K562 (cell line): ENCODE measurements at regions not wholly inside any gene's neighbourhood (a gene's known extent, or its start where the extent isn't known, plus 50 kb on each side); places are given as distances from the start of the nearest gene placed in this dataset.

Experiments
- BRCA1 ChIP-seq, 2 experiments: fragments of 450-650 bp in 1 of 2; sonication (generic) in 1 of 2; formaldehyde crosslinking in 1 of 2; IDR thresholded peaks; 2 replicates each; pipeline versions ENCODE4 v1.5.0 to v1.6.1; 2017 to 2020; ENCODE audit warnings: mild to moderate bottlenecking in 1 of 2, missing genetic modification reagents in 1 of 2
- CBFA2T2 ChIP-seq: fragments of 450-650 bp; conservative IDR thresholded peaks from 2 replicates; pipeline ENCODE4 v1.6.1; 2017; ENCODE audit warnings: mild to moderate bottlenecking
- CREM ChIP-seq: IDR thresholded peaks from 2 replicates; pipeline ENCODE4 v1.6.1; 2014; ENCODE audit warnings: antibody characterized with exemption, low read depth
- DLX4 ChIP-seq: fragments of 250-450 bp; sonication (Bioruptor Pico); IDR thresholded peaks from 2 replicates; pipeline ENCODE4 v1.6.1; 2021; ENCODE audit warnings: mild to moderate bottlenecking
- EWSR1 ChIP-seq: fragments of 450-650 bp; IDR thresholded peaks from 2 replicates; pipeline ENCODE4 v1.6.1; 2018; ENCODE audit warnings: borderline replicate concordance, mild to moderate bottlenecking, low read depth, moderate library complexity; ENCODE audit not compliant: partially characterized antibody
- L3MBTL2 ChIP-seq: fragments of 450-650 bp; IDR thresholded peaks from 2 replicates; pipeline ENCODE4 v1.6.1; 2016; ENCODE audit warnings: mild to moderate bottlenecking, moderate library complexity
- LEF1 ChIP-seq: fragments of 450-650 bp; IDR thresholded peaks from 2 replicates; pipeline ENCODE4 v1.6.1; 2016; ENCODE audit warnings: mild to moderate bottlenecking
- MED1 ChIP-seq: sonication (generic); formaldehyde crosslinking; IDR thresholded peaks from 2 replicates; pipeline ENCODE4 v1.8.1; 2023; ENCODE audit warnings: missing genetic modification reagents, borderline replicate concordance
- PHF21A ChIP-seq: fragments of 450-650 bp; IDR thresholded peaks from 2 replicates; pipeline ENCODE4 v1.6.1; 2017; ENCODE audit warnings: low read depth, borderline replicate concordance
- PML ChIP-seq: IDR thresholded peaks from 2 replicates; pipeline ENCODE4 v1.6.1; 2012; ENCODE audit warnings: low read length, inconsistent platforms
- RBBP5 ChIP-seq: fragments of 200-600 bp; sonication (generic); IDR thresholded peaks from 2 replicates; pipeline ENCODE4 v1.6.1; 2012; ENCODE audit warnings: borderline replicate concordance, mild to moderate bottlenecking, low read length, control low read depth, inconsistent platforms; ENCODE audit not compliant: insufficient read depth, poor library complexity, severe bottlenecking
- SP1 ChIP-seq: sonication (generic); formaldehyde crosslinking; IDR thresholded peaks from 2 replicates; pipeline ENCODE4 v1.8.1; 2022; ENCODE audit warnings: mild to moderate bottlenecking, missing genetic modification reagents
- USF2 ChIP-seq: sonication (generic); formaldehyde crosslinking; IDR thresholded peaks from 2 replicates; pipeline ENCODE4 v1.5.0; 2020; ENCODE audit warnings: missing genetic modification reagents
- ZBED1 ChIP-seq: IDR thresholded peaks from 2 replicates; pipeline ENCODE4 v1.6.1; 2014
- ZBTB34 ChIP-seq: fragments of 250-450 bp; sonication (Bioruptor Pico); IDR thresholded peaks from 2 replicates; pipeline ENCODE4 v1.8.0; 2021; ENCODE audit warnings: mild to moderate bottlenecking, moderate library complexity
- ZFX ChIP-seq: sonication (generic); formaldehyde crosslinking; IDR thresholded peaks from 2 replicates; pipeline ENCODE4 v1.8.0; 2022; ENCODE audit warnings: mild to moderate bottlenecking, missing genetic modification reagents, moderate library complexity
- ZNF408 ChIP-seq: fragments of 250-450 bp; sonication (Bioruptor Pico); IDR thresholded peaks from 2 replicates; pipeline ENCODE4 v1.4.0; 2020; ENCODE audit warnings: low read depth, mild to moderate bottlenecking, moderate library complexity
- ZNF780A ChIP-seq: fragments of 250-450 bp; sonication (Bioruptor Pico); IDR thresholded peaks from 2 replicates; pipeline ENCODE4 v1.5.0; 2021; ENCODE audit warnings: mild to moderate bottlenecking
- ZZZ3 ChIP-seq: fragments of 450-650 bp; IDR thresholded peaks from 2 replicates; pipeline ENCODE4 v1.6.1; 2016; ENCODE audit warnings: antibody characterized with exemption, mild to moderate bottlenecking, moderate library complexity
- TF ChIP-seq, protein P1 (sequence below): sonication (generic); formaldehyde crosslinking; IDR thresholded peaks from 2 replicates; pipeline ENCODE4 v1.8.1; 2023; ENCODE audit warnings: mild to moderate bottlenecking, missing genetic modification reagents, moderate library complexity
- TF ChIP-seq, protein P2 (sequence below): sonication (generic); formaldehyde crosslinking; IDR thresholded peaks from 2 replicates; pipeline ENCODE4 v1.8.0; 2023; ENCODE audit warnings: missing genetic modification reagents, mild to moderate bottlenecking, borderline replicate concordance

- TF ChIP-seq, protein P1, sequence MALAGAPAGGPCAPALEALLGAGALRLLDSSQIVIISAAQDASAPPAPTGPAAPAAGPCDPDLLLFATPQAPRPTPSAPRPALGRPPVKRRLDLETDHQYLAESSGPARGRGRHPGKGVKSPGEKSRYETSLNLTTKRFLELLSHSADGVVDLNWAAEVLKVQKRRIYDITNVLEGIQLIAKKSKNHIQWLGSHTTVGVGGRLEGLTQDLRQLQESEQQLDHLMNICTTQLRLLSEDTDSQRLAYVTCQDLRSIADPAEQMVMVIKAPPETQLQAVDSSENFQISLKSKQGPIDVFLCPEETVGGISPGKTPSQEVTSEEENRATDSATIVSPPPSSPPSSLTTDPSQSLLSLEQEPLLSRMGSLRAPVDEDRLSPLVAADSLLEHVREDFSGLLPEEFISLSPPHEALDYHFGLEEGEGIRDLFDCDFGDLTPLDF (CRISPR knock-in tag), result no peak
- TF ChIP-seq PML (no peak), LEF1 (no peak), ZBTB34 (CRISPR knock-in tag) (no peak), USF2 (peak; percentile 97), ZFX (CRISPR knock-in tag) (no peak), PHF21A (no peak), ZNF780A (CRISPR knock-in tag) (no peak), CBFA2T2 (peak; percentile 83), CREM (no peak), ZBED1 (no peak), MED1 (CRISPR knock-in tag) (no peak), SP1 (CRISPR knock-in tag) (no peak), ZZZ3 (no peak), DLX4 (no peak), EWSR1 (no peak), RBBP5 (no peak), BRCA1 (IDR thresholded peaks at IDR 0.05) (no peak), BRCA1 (CRISPR knock-in tag; IDR thresholded peaks at IDR 0.05) (no peak), L3MBTL2 (peak; percentile 50; the same call in 1 of the 2 replicates), ZNF408 (CRISPR knock-in tag) (no peak)
- TF ChIP-seq, protein P2, sequence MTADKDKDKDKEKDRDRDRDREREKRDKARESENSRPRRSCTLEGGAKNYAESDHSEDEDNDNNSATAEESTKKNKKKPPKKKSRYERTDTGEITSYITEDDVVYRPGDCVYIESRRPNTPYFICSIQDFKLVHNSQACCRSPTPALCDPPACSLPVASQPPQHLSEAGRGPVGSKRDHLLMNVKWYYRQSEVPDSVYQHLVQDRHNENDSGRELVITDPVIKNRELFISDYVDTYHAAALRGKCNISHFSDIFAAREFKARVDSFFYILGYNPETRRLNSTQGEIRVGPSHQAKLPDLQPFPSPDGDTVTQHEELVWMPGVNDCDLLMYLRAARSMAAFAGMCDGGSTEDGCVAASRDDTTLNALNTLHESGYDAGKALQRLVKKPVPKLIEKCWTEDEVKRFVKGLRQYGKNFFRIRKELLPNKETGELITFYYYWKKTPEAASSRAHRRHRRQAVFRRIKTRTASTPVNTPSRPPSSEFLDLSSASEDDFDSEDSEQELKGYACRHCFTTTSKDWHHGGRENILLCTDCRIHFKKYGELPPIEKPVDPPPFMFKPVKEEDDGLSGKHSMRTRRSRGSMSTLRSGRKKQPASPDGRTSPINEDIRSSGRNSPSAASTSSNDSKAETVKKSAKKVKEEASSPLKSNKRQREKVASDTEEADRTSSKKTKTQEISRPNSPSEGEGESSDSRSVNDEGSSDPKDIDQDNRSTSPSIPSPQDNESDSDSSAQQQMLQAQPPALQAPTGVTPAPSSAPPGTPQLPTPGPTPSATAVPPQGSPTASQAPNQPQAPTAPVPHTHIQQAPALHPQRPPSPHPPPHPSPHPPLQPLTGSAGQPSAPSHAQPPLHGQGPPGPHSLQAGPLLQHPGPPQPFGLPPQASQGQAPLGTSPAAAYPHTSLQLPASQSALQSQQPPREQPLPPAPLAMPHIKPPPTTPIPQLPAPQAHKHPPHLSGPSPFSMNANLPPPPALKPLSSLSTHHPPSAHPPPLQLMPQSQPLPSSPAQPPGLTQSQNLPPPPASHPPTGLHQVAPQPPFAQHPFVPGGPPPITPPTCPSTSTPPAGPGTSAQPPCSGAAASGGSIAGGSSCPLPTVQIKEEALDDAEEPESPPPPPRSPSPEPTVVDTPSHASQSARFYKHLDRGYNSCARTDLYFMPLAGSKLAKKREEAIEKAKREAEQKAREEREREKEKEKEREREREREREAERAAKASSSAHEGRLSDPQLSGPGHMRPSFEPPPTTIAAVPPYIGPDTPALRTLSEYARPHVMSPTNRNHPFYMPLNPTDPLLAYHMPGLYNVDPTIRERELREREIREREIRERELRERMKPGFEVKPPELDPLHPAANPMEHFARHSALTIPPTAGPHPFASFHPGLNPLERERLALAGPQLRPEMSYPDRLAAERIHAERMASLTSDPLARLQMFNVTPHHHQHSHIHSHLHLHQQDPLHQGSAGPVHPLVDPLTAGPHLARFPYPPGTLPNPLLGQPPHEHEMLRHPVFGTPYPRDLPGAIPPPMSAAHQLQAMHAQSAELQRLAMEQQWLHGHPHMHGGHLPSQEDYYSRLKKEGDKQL (CRISPR knock-in tag), result no peak
Observed at GRCh38 chr10:78134773-78135306, 101.2 kb downstream of the RPS24 start (continued).
